ENCODE measurements at regions not wholly inside any gene's neighbourhood (a gene's known extent, or its start where the extent isn't known, plus 50 kb on each side); places are given as distances from the start of the nearest gene placed in this dataset.

GRCh38 chr7:52897288-52897687 is 138.1 kb upstream of the POM121L12 start:
- no peak for TF ChIP-seq EP300 (IDR thresholded peaks at IDR 0.05; ENCODE audit: borderline replicate concordance)
- TF ChIP-seq YY1 (IDR thresholded peaks at IDR 0.05; ENCODE audit: low read depth): no peak
- no peak for TF ChIP-seq CEBPB (IDR thresholded peaks at IDR 0.05)

- TF ChIP-seq EGR1 (IDR thresholded peaks at IDR 0.05) (no peak), YY1 (IDR thresholded peaks at IDR 0.05; ENCODE audit: low read depth) (no peak), EP300 (IDR thresholded peaks at IDR 0.05; ENCODE audit: borderline replicate concordance) (no peak), TAF1 (IDR thresholded peaks at IDR 0.05; ENCODE audit: low read depth) (no peak), CEBPB (IDR thresholded peaks at IDR 0.05) (no peak), USF1 (IDR thresholded peaks at IDR 0.05) (no peak), NFIC (IDR thresholded peaks at IDR 0.05) (no peak), MAX (IDR thresholded peaks at IDR 0.05) (no peak), TCF12 (IDR thresholded peaks at IDR 0.05; ENCODE audit: low read depth) (no peak), CREB1 (IDR thresholded peaks at IDR 0.05; ENCODE audit: low read depth) (no peak), FOXM1 (IDR thresholded peaks at IDR 0.05; ENCODE audit: borderline replicate concordance, low read depth) (no peak), REST (IDR thresholded peaks at IDR 0.05; ENCODE audit: low read depth) (no peak)
Observed at GRCh38 chr7:52877240-52877639, 158.2 kb upstream of the POM121L12 start.

GRCh38 chr7:52876402-52876801 is 159.0 kb upstream of the POM121L12 start:
- no peak for TF ChIP-seq CREB1 (IDR thresholded peaks at IDR 0.05; ENCODE audit: low read depth)
- TF ChIP-seq TCF12 (IDR thresholded peaks at IDR 0.05; ENCODE audit: low read depth): no peak
- TF ChIP-seq USF1 (IDR thresholded peaks at IDR 0.05): no peak
- no peak for TF ChIP-seq ZBTB7A (IDR thresholded peaks at IDR 0.05; ENCODE audit: low read depth)
- TF ChIP-seq TAF1 (IDR thresholded peaks at IDR 0.05; ENCODE audit: low read depth): no peak
- no peak for TF ChIP-seq RAD21 (IDR thresholded peaks at IDR 0.05; ENCODE audit: low read depth)
- no peak for TF ChIP-seq YY1 (IDR thresholded peaks at IDR 0.05; ENCODE audit: low read depth)
- no peak for TF ChIP-seq CEBPB (IDR thresholded peaks at IDR 0.05)
- no peak for TF ChIP-seq MAX (IDR thresholded peaks at IDR 0.05)
- no peak for TF ChIP-seq REST (IDR thresholded peaks at IDR 0.05; ENCODE audit: low read depth)
- TF ChIP-seq EGR1 (IDR thresholded peaks at IDR 0.05): no peak
- no peak for TF ChIP-seq NFIC (IDR thresholded peaks at IDR 0.05)
- no peak for TF ChIP-seq FOXM1 (IDR thresholded peaks at IDR 0.05; ENCODE audit: borderline replicate concordance, low read depth)
- TF ChIP-seq TEAD4 (IDR thresholded peaks at IDR 0.05): no peak
- TF ChIP-seq EP300 (IDR thresholded peaks at IDR 0.05; ENCODE audit: borderline replicate concordance): no peak

- no peak for TF ChIP-seq ZBTB7A (IDR thresholded peaks at IDR 0.05; ENCODE audit: low read depth)
- no peak for TF ChIP-seq RAD21 (IDR thresholded peaks at IDR 0.05; ENCODE audit: low read depth)
- TF ChIP-seq NFIC (IDR thresholded peaks at IDR 0.05): no peak
- TF ChIP-seq MAX (IDR thresholded peaks at IDR 0.05): no peak
- no peak for TF ChIP-seq USF1 (IDR thresholded peaks at IDR 0.05)
- no peak for TF ChIP-seq REST (IDR thresholded peaks at IDR 0.05; ENCODE audit: low read depth)
- no peak for TF ChIP-seq YY1 (IDR thresholded peaks at IDR 0.05; ENCODE audit: low read depth)
- no peak for TF ChIP-seq EP300 (IDR thresholded peaks at IDR 0.05; ENCODE audit: borderline replicate concordance)
- no peak for TF ChIP-seq CREB1 (IDR thresholded peaks at IDR 0.05; ENCODE audit: low read depth)
- no peak for TF ChIP-seq FOXM1 (IDR thresholded peaks at IDR 0.05; ENCODE audit: borderline replicate concordance, low read depth)
- TF ChIP-seq TAF1 (IDR thresholded peaks at IDR 0.05; ENCODE audit: low read depth): no peak
- no peak for TF ChIP-seq EGR1 (IDR thresholded peaks at IDR 0.05)
- TF ChIP-seq CEBPB (IDR thresholded peaks at IDR 0.05): no peak
- no peak for TF ChIP-seq TCF12 (IDR thresholded peaks at IDR 0.05; ENCODE audit: low read depth)
- no peak for TF ChIP-seq TEAD4 (IDR thresholded peaks at IDR 0.05)
Observed at GRCh38 chr7:52863652-52864051, 171.8 kb upstream of the POM121L12 start.

Data from Ishikawa (cell line).